Right lobe of liver (tissue), 6 donors: ENCODE measurements at regions not wholly inside any gene's neighbourhood (a gene's known extent, or its start where the extent isn't known, plus 50 kb on each side); places are given as distances from the start of the nearest gene placed in this dataset.
A peak's percentile ranks its signal among the peaks of the same experiment; 100 is the strongest.

Experiments
- ATAC-seq, 4 donors: fragments of 200-7000 bp; cut with Tn5 transposase; one replicate each; pipeline ENCODE4 v1.9.1; 2020; ENCODE audit warnings: mild to moderate bottlenecking in 4 of 4, moderate library complexity in 4 of 4
- DNase-seq, 3 donors: peaks; one replicate each; pipeline ENCODE4 v3.0.0-alpha.2; 2020
- H3K27ac ChIP-seq, 3 donors: fragments of 200-600 bp; one replicate each; pipeline ENCODE4 v1.8.0; 2022
- H3K27me3 ChIP-seq, 2 donors: fragments of 200-600 bp; one replicate each; pipeline ENCODE4 v1.8.0; 2022
- H3K36me3 ChIP-seq, 4 donors: fragments of 200-600 bp; sonication (generic) in 1 of 4; one replicate each; pipeline versions ENCODE4 v1.5.1 to v1.8.0; 2017 to 2022; ENCODE audit warnings: control low read depth in 1 of 4
- H3K4me1 ChIP-seq, 4 donors: fragments of 200-600 bp; sonication (generic) in 1 of 4; one replicate each; pipeline versions ENCODE4 v1.5.1 to v1.8.0; 2017 to 2022; ENCODE audit warnings: control low read depth in 1 of 4
- H3K4me3 ChIP-seq, 3 donors: fragments of 200-600 bp; one replicate each; pipeline ENCODE4 v1.8.0; 2022
- H3K9me3 ChIP-seq, 4 donors: fragments of 200-600 bp; sonication (generic) in 1 of 4; one replicate each; pipeline versions ENCODE4 v1.5.1 to v1.8.0; 2017 to 2022; ENCODE audit warnings: control low read depth in 1 of 4
- CTCF ChIP-seq, 4 donors: fragments of 200-600 bp in 3 of 4; fragments of 450-650 bp in 1 of 4; IDR thresholded peaks; one replicate each; pipeline versions ENCODE4 v1.5.1 to v1.8.0; 2016 to 2022; ENCODE audit warnings: antibody characterized with exemption in 4 of 4, mild to moderate bottlenecking in 2 of 4
- POLR2A ChIP-seq: fragments of 450-650 bp; IDR thresholded peaks from one replicate; pipeline ENCODE4 v1.6.1; 2017; ENCODE audit warnings: antibody characterized with exemption, mild to moderate bottlenecking
- WGBS: methylation state at CpG from one replicate; pipeline ENCODE4 v1.1.6; 2018; ENCODE audit warnings: low coverage, low lambda C conversion rate; ENCODE audit not compliant: insufficient coverage; ENCODE audit errors: missing lambda C conversion rate; 5-methylcytosine and 5-hydroxymethylcytosine counted together
- intact Hi-C, 2 donors: fragments of 100-400 bp; cut with DNase I; formaldehyde crosslinking; loops; one replicate each; pipeline versions ENCODE4 v1.11.2 to v1.14.1; 2022
- donor health status: DM: no; HTN: yes; CAD: no.
- donor health status: DM: no; HTN: no; CAD: no.
- donor health status: DM: no; HTN: no; CAD: no.
- donor health status: DM: no; HTN: yes; CAD: no.
- donor health status: DM: no; HTN: yes; CAD: no.

DNA sequence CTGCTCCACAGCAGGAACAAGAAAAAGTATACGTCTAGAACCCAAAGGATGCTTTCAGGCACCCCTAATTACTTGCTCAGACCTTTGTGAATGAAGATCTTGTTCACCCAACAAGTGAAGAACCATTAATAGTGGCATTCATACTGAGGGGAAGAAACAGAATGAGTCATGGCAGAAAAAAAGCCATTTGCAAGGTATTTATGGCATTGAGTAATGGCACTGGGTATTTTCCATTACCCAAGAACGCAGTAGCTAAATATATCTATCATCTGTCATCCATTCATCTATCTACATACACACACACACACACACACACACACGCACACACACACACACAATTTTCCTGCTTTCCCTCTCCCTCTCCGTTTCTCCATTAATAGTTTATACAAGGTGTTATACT lies 56.4 kb upstream of the XIRP2 start:
- H3K4me1 ChIP-seq, result no peaks in the 10 kb centered on the region
- TF ChIP-seq POLR2A (no peak), CTCF (IDR thresholded peaks at IDR 0.05) (no peak)
- no peak overlapping the region for H3K27ac ChIP-seq
- ATAC-seq (no peak), DNase-seq (no peak)
- no peak overlapping the region for H3K4me3 ChIP-seq
- WGBS, result 56% methylated on average over 4 of the region's 4 CpGs
- no peaks in the 10 kb centered on the region for H3K9me3 ChIP-seq
- no peaks in the 10 kb centered on the region for H3K36me3 ChIP-seq
- intact Hi-C loops, result no loop called here
- H3K27me3 ChIP-seq, result no peaks in the 10 kb centered on the region

DNA sequence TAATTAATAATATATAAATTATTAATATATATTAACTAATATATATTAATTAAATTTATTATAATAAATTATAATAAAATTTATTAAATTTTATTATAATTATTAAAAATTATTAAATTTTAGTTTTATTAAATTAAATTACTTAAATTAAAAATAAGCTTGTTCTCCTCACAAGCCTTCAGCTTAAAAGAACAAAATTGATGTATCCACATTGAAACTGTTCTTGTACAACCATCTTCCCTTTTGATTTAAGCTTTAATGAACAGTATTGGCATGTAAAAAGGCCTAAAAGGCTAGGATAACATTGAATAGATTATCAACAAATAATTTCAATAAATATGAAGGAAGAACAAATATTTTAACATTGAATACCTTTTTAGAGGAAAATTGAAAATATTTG lies 62.4 kb upstream of the XIRP2 start:
- H3K9me3 ChIP-seq, result no peaks in the 10 kb centered on the region
- intact Hi-C loops, result no loop called here

GRCh38 chr2:166814335-166814734 lies 73.9 kb upstream of the XIRP2 start:
- no peaks in the 10 kb centered on the region for H3K9me3 ChIP-seq
- 63% methylated on average over 5 of the region's 5 CpGs for WGBS
- H3K36me3 ChIP-seq, result no peaks in the 10 kb centered on the region
- no peak overlapping the region for H3K4me3 ChIP-seq
- no peak overlapping the region for H3K27ac ChIP-seq
- H3K27me3 ChIP-seq, result no peaks in the 10 kb centered on the region
- no peak for TF ChIP-seq POLR2A
- no peak for TF ChIP-seq CTCF (IDR thresholded peaks at IDR 0.05)
- DNase-seq (no peak), ATAC-seq (no peak)
- no peaks in the 10 kb centered on the region for H3K4me1 ChIP-seq
- intact Hi-C loops, result no loop called here

More for the DNA sequence above, 62.4 kb upstream of the XIRP2 start:
- Histone ChIP-seq H3K4me1 (no peaks in the 10 kb centered on the region), H3K36me3 (no peaks in the 10 kb centered on the region), H3K27ac (no peak overlapping the region), H3K4me3 (no peak overlapping the region), H3K27me3 (no peaks in the 10 kb centered on the region)
- DNase-seq (no peak), ATAC-seq (no peak)
- no peak for TF ChIP-seq CTCF (IDR thresholded peaks at IDR 0.05)
- TF ChIP-seq POLR2A, result no peak

GRCh38 chr2:166812166-166812891 lies 76.0 kb upstream of the XIRP2 start:
- H3K27me3 ChIP-seq, result no peaks in the 10 kb centered on the region
- H3K36me3 ChIP-seq, result no peaks in the 10 kb centered on the region
- ATAC-seq, result peak in 2 of 4 donors; percentile 39 to 42
- no peak overlapping the region for H3K27ac ChIP-seq
- TF ChIP-seq CTCF (IDR thresholded peaks at IDR 0.05) (no peak), POLR2A (no peak)
- DNase-seq, result no peak
- H3K4me3 ChIP-seq, result no peak overlapping the region
- H3K4me1 ChIP-seq, result no peaks in the 10 kb centered on the region
- intact Hi-C loops, result no loop called here
- H3K9me3 ChIP-seq, result no peaks in the 10 kb centered on the region
- 37% methylated on average over 5 of the region's 5 CpGs for WGBS

- ATAC-seq (no peak), DNase-seq (no peak)
- no peaks in the 10 kb centered on the region for H3K36me3 ChIP-seq
- H3K27ac ChIP-seq, result no peak overlapping the region
- intact Hi-C loops, result no loop called here
- 60% methylated on average over 2 of the region's 2 CpGs for WGBS
- no peaks in the 10 kb centered on the region for H3K4me1 ChIP-seq
- no peak for TF ChIP-seq POLR2A
- no peak for TF ChIP-seq CTCF (IDR thresholded peaks at IDR 0.05)
- no peaks in the 10 kb centered on the region for H3K27me3 ChIP-seq
- H3K9me3 ChIP-seq, result no peaks in the 10 kb centered on the region
- no peak overlapping the region for H3K4me3 ChIP-seq
Measured at GRCh38 chr2:166805753-166806152, 82.5 kb upstream of the XIRP2 start.
